Activated T-cell treated with anti-CD3 and anti-CD28 coated beads for 48 hours (primary cell): ENCODE measurements at regions not wholly inside any gene's neighbourhood (a gene's known extent, or its start where the extent isn't known, plus 50 kb on each side); places are given as distances from the start of the nearest gene placed in this dataset.

Experiments
- DNase-seq: peaks from one replicate; pipeline ENCODE4 v3.0.0-alpha.2; 2020; ENCODE audit warnings: low read depth

GRCh38 chr1:82893712-82894470 is 1093.2 kb downstream of the ADGRL2 start:
- no peak for DNase-seq

- DNase-seq, result no peak
These were observed 1079.8 kb downstream of the ADGRL2 start for GRCh38 chr1:82880506-82880905.

GRCh38 chr1:82879701-82880305 is 1079.1 kb downstream of the ADGRL2 start:
- no peak for DNase-seq

DNA sequence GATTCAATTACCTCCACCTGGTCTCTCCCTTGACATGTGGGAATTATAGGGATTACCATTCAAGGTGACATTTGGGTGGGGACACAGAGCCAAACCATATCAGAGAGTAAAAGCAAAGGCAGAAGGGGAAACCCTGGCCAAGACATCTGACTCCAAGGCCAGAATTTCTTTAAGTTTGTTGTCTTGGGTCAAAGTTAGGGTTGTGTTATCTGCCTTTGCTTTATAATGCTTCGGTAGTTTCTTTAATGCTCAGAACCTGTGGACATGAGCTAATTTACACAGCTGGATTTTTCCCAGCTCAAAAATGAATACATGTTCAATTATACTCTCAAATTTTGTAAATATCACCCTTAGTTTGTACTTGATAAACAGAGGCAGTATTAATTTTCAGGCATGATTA is 1074.4 kb downstream of the ADGRL2 start:
- no peak for DNase-seq

DNA sequence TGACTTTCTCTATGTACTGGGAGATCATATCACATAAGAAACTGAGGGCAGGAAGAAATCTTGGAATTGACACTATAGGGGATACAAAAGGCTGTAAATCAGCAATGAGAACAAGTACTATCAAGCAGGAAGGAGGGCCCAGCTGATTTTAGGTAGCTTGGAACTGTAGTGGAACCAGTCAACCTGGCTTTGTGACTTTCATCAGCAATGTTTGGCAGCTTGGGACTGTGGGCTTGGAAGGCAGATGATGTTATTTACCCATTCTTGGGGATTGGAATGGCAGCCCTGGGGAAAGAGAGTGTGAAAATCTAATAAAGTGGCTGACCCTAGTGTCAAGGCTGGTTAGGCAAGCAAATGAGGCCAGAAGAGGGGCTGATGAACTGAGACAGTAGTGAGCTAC is 1073.3 kb downstream of the ADGRL2 start:
- no peak for DNase-seq

GRCh38 chr1:82870332-82870731 is 1069.6 kb downstream of the ADGRL2 start:
- no peak for DNase-seq

- DNase-seq, result no peak
These were observed 1067.0 kb downstream of the ADGRL2 start for GRCh38 chr1:82867781-82868180.

DNA sequence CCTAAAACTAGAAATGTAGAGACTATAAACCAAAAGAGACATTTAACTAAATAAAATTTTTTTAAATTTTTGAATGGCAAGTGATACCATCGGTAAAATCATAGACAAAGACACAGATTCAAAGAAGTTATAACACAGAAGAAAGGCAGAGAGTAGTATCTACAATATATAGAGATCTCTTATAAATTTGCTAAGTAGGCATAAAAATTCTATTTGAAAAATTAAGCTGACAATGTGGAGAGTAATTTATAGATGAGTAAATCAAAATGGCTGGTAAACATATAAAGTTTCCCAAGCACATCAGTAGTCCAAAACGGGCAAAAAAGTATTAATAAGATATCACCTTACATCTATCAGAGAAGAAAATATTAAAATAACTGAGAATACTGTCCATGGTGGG is 1061.0 kb downstream of the ADGRL2 start:
- no peak for DNase-seq

DNA sequence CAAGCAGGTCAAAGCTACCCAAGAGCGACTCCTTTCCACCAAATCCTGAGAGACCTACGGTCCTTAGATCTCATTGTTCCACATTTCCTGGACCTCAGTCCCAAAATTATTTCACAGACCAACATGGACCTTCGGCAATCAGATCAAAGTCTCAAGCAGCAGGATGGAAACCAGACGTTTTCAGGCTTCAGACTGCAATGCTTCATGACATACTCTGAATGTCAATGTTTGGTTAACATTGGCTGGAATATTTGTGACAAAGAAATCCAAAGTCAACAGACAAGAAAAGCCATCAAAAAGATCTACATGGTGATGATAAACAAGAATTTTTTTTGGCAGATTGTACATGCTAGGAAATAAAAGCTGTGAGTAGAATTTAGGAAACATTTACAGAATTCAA is 1057.3 kb downstream of the ADGRL2 start:
- no peak for DNase-seq

- DNase-seq, result no peak
These were observed 1048.7 kb downstream of the ADGRL2 start for GRCh38 chr1:82849460-82849859.

GRCh38 chr1:82848043-82848442 is 1047.3 kb downstream of the ADGRL2 start:
- no peak for DNase-seq

DNA sequence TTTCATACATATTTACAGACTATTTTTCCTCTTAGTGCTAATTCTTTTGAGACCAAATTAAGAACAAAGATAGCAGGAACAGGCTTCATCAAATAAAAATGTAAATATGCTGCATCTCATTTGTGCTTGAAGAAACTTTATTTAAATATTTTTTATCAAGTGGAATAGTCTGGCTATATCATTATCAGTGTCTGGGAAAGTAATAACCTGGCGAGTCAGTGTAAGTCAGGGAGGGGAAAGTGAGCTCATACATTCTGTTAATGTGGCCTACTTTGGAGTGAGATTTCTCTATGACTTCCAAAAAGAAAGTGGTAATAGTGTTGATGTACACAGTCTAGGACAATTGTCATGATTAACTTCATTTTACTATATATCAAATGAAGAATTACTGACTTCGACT is 1045.1 kb downstream of the ADGRL2 start:
- no peak for DNase-seq

DNA sequence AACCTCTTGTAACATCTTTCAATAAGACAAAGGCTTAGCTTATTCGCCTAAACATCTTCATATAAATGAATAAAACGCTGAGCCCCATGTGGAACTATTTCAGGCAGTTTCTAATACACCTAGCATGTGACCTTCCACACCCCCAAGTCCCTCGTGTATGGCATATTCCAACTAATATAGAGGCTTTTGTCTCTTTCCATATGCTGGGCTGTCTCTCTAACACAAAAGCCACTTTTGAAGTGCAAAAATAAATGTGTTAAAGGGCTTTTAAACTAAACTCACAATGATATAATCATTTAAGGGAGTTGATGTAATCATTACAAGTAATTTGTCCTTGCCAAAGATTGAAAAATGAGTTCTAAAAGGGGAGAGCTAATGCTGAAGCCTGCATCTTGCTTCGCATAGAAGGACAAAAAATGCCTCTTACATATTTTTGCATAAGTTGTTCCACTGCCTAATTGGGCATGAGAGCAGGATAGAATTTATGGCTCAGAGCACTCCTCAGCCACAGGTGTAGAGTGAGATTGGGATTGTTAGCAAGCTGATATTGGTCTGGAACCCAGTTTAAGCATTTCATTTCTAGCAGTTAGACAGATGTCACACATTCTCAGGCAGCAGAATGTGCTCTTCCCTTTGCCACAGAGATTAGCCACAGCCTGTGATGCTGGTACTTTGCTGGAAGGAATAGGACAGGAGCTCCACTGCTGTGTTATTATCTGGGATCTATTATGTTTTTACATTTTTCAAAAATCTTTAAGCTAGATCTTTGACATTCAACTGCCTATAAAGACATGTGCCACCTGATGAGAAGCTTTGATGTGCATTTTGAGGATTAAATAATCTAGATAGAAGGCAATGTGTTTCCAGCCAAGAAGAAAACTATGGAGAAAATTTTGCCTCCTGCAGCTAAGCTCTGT is 1044.4 kb downstream of the ADGRL2 start:
- no peak for DNase-seq

DNA sequence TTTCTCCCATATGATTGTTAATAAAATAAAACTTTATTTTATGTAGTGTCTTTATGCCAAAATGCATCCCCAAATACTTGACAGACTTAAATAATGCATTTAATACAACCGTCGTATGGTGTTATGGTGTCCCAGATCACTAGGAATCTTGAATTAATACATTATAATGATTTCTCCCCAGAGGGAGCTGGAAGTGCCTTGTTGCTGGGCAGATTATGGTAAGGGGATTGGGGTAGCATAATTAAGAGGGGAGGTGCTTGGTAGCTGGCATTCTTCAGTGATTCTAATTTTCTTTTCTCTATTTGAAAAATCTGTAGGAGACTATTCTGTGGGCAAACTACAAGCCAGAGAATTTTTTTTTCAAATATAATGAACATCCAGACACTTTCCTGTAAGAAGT is 1043.7 kb downstream of the ADGRL2 start:
- DNase-seq, result no peak

DNA sequence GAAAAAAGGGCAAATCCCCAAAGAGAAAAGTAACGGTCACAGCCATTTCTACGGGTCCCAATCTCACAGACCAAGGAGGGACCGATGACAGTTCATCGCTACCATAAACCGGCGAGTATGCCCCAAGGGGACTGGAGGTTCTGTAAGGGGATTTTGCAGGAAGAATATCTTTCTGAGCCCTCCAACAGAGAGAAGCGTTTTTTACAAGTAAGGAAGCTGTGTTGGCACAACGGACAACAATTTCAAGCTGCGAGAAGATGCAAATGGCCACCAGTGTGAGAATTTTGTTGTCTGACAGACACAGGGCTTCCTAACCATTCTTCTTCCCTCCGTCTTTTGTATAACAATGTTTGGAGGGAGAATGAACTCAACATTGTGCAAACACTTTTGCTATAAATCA is 1043.1 kb downstream of the ADGRL2 start:
- DNase-seq, result no peak

DNA sequence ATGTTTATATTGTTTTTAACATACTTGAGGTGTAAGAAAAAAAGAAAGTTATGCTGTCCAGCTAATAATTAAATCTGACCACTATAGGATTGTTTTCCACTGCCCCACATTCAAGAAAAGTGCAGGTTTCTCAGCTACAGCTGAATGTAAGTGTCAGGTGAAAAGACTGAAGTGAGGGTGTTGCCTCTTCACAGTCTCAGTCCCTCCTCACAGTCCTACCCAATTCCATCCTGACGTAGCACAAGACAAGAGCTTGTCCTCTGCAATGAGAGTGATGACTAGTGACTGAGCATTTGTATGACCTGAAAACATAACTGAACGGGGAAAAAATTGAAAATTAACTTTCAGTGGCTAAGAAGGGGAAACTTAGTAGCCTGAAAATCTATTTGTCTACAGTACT is 1039.5 kb downstream of the ADGRL2 start:
- no peak for DNase-seq

GRCh38 chr1:82837766-82838465 is 1037.2 kb downstream of the ADGRL2 start:
- DNase-seq, result no peak

DNA sequence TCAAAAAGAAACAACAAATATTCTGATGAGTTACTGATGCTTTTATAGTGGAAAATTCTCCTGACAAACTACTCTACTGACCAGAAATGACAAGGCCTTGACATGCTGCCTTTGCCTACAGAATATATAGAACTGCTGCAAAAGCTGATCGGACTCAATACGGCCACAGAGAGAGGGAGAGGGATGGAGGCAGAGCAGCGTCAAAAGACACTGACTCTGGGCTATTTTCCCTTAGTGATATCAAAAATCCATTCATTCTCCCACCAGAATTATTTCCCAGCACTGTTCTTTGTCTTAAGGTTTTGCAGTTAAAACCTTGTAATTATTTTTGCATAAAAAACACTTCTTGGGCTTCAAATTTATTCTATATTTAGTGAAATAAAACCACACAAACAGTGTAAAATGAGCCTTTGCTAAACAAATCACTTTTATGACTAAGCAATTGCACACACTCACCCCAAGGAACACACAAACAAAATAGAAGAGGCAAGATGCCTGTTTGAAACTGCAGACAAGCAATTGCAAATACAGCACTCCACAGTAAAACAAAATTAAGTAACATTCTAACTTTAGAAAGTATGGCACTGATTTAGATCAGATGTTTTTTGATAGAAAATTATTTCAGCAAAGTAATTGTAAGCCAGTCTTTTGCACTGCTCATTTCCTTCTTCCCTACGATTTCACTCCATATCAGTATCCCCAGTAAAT is 1036.4 kb downstream of the ADGRL2 start:
- no peak for DNase-seq

GRCh38 chr1:82836213-82836972 is 1035.7 kb downstream of the ADGRL2 start:
- no peak for DNase-seq

DNA sequence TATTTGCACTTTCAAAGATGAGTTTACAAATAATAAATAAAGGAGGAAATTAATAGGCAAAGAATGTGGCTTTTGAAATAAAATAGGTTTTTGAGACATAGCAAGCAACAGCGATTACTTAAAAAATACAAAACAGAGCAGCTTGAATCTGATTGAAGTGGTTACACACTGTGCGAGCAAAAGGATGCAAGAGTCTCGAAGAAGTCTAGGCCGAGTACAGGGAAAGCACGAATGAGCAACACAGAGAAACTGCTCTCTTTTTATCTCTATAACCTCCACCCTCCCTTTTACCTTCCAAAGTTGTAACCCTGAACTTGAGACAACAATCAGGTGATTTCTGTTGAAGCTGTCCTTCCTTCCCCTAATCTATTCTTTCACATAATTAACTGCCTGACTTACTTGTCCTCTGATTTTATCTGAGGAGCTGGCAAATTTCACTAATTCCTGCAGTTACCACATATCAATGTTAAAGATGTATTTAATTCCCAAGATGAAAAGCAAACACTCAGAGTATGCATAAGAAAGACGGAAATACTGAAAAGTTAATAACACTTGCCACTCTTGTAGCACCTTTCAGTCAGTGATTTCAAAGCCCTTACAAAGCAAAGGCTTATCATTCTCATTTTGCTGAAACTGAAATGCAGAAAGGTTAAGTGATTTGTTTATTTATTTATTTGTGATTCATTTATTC is 1030.1 kb downstream of the ADGRL2 start:
- no peak for DNase-seq
